Transverse colon (tissue), 4 donors: ENCODE measurements at regions not wholly inside any gene's neighbourhood (a gene's known extent, or its start where the extent isn't known, plus 50 kb on each side); places are given as distances from the start of the nearest gene placed in this dataset.
A peak's percentile ranks its signal among the peaks of the same experiment; 100 is the strongest.

Experiments used
- DNase-seq: peaks from one replicate; pipeline ENCODE4 v3.0.0-alpha.2; 2019
- H3K27ac ChIP-seq, 4 donors: fragments of 200-600 bp; sonication (generic); 2 replicates each; pipeline ENCODE4 v1.5.1; 2016 to 2018; ENCODE audit warnings: inconsistent platforms in 4 of 4
- H3K27me3 ChIP-seq: fragments of 200-600 bp; sonication (generic); 2 replicates; pipeline ENCODE4 v1.5.1; 2017; ENCODE audit warnings: inconsistent platforms
- H3K36me3 ChIP-seq, 4 donors: fragments of 200-600 bp; sonication (generic); 2 replicates each; pipeline ENCODE4 v1.5.1; 2017 to 2019; ENCODE audit warnings: inconsistent platforms in 4 of 4
- H3K4me1 ChIP-seq, 4 donors: fragments of 200-600 bp; sonication (generic); 2 replicates each; pipeline ENCODE4 v1.5.1; 2017 to 2020; ENCODE audit warnings: inconsistent platforms in 4 of 4
- H3K4me3 ChIP-seq, 4 donors: fragments of 200-600 bp; sonication (generic); 1 replicate in 1 of 4; 2 replicates in 3 of 4; pipeline versions ENCODE4 v1.5.1 to v1.6.1; 2017 to 2019; ENCODE audit warnings: inconsistent platforms in 4 of 4
- H3K9me3 ChIP-seq, 2 donors: fragments of 200-600 bp; sonication (generic); 2 replicates each; pipeline ENCODE4 v1.5.1; 2017 to 2019; ENCODE audit warnings: inconsistent platforms in 2 of 2
- EP300 ChIP-seq: sonication (generic); formaldehyde crosslinking; IDR thresholded peaks from one replicate; pipeline ENCODE4 v1.6.1; 2017; ENCODE audit warnings: antibody characterized with exemption, low read depth
- POLR2A ChIP-seq: fragments of 450-650 bp; IDR thresholded peaks from one replicate; pipeline ENCODE4 v1.6.1; 2016; ENCODE audit warnings: antibody characterized with exemption, mild to moderate bottlenecking, moderate library complexity
- POLR2AphosphoS5 ChIP-seq, 3 donors: sonication (generic); formaldehyde crosslinking; IDR thresholded peaks; one replicate each; pipeline ENCODE4 v1.6.1; 2016; ENCODE audit warnings: antibody characterized with exemption in 3 of 3
- WGBS, 2 donors: methylation state at CpG; one replicate each; pipeline ENCODE4 v1.1.5; 2018; ENCODE audit warnings: low coverage in 1 of 2; 5-methylcytosine and 5-hydroxymethylcytosine counted together
- in situ Hi-C, 4 donors: fragments of 200-750 bp; cut with MboI; loops; one replicate each; pipeline versions ENCODE4 v1.15.0 to v1.15.1; 2017; ENCODE audit warnings: low sequenced_read_pairs in 3 of 4, low pct_ligation_motif_present in 1 of 4, low pct_unique_long_range_greater_than_20kb in 1 of 4
- intact Hi-C: fragments of 100-400 bp; cut with DNase I; formaldehyde crosslinking; loops from one replicate; pipeline ENCODE4 v1.15.1; 2023; ENCODE audit warnings: low total_unique reads
- TF ChIP-seq, protein P1 (sequence below), 5 experiments: fragments of 200-600 bp in 3 of 5; fragments of 450-650 bp in 2 of 5; sonication (generic) in 3 of 5; IDR thresholded peaks; 1 replicate in 2 of 5; 2 replicates in 3 of 5; pipeline ENCODE4 v1.5.1; 2016 to 2017; ENCODE audit warnings: antibody characterized with exemption in 5 of 5, inconsistent platforms in 3 of 5, mild to moderate bottlenecking in 2 of 5, moderate library complexity in 1 of 5

- H3K27ac ChIP-seq: no peak overlapping the region
- TF ChIP-seq EP300 (no peak), POLR2A (no peak), POLR2AphosphoS5 (IDR thresholded peaks at IDR 0.05) (no peak)
- TF ChIP-seq, protein P1, sequence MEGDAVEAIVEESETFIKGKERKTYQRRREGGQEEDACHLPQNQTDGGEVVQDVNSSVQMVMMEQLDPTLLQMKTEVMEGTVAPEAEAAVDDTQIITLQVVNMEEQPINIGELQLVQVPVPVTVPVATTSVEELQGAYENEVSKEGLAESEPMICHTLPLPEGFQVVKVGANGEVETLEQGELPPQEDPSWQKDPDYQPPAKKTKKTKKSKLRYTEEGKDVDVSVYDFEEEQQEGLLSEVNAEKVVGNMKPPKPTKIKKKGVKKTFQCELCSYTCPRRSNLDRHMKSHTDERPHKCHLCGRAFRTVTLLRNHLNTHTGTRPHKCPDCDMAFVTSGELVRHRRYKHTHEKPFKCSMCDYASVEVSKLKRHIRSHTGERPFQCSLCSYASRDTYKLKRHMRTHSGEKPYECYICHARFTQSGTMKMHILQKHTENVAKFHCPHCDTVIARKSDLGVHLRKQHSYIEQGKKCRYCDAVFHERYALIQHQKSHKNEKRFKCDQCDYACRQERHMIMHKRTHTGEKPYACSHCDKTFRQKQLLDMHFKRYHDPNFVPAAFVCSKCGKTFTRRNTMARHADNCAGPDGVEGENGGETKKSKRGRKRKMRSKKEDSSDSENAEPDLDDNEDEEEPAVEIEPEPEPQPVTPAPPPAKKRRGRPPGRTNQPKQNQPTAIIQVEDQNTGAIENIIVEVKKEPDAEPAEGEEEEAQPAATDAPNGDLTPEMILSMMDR (IDR thresholded peaks at IDR 0.05): no peak
- in situ Hi-C loops: no loop called here
Observed at GRCh38 chr1:38561110-38561509, 298.5 kb downstream of the RRAGC start.

GRCh38 chr1:38560457-38560856 lies 299.1 kb downstream of the RRAGC start:
- in situ Hi-C loops: no loop called here
- WGBS, 2 donors: 73 to 76% methylated on average over 3 to 7 of the region's 7 CpGs

More at GRCh38 chr1:38561110-38561509, 298.5 kb downstream of the RRAGC start:
- 82 to 86% methylated on average over 2 to 4 of the region's 4 CpGs for WGBS, 2 donors
- H3K4me1 ChIP-seq: peaks cover 3 to 20% (median 8%) of the 10 kb centered on the region in 4 donors
- H3K9me3 ChIP-seq: no peaks in the 10 kb centered on the region
- H3K27me3 ChIP-seq: peaks cover 34% of the 10 kb centered on the region
- H3K4me3 ChIP-seq: no peak overlapping the region
- intact Hi-C loops: no loop called here
- no peaks in the 10 kb centered on the region for H3K36me3 ChIP-seq
- no peak for DNase-seq

GRCh38 chr1:38559446-38560165 lies 300.0 kb downstream of the RRAGC start:
- TF ChIP-seq POLR2AphosphoS5 (IDR thresholded peaks at IDR 0.05) (no peak), EP300 (no peak), POLR2A (no peak)
- TF ChIP-seq, protein P1 (IDR thresholded peaks at IDR 0.05): no peak
- Histone ChIP-seq H3K9me3 (no peaks in the 10 kb centered on the region), H3K4me3 (peak overlapping the region in 1 of 4 donors; percentile 27), H3K36me3 (no peaks in the 10 kb centered on the region), H3K4me1 (peaks cover 3 to 20% (median 8%) of the 10 kb centered on the region in 4 donors), H3K27me3 (peaks cover 34% of the 10 kb centered on the region), H3K27ac (no peak overlapping the region)
- 11 to 46% methylated on average over 3 to 33 of the region's 33 CpGs for WGBS, 2 donors
- intact Hi-C loops (no loop called here), in situ Hi-C loops (no loop called here)
- peak; percentile 67 for DNase-seq

More at GRCh38 chr1:38560457-38560856, 299.1 kb downstream of the RRAGC start:
- TF ChIP-seq POLR2AphosphoS5 (IDR thresholded peaks at IDR 0.05) (no peak), POLR2A (no peak), EP300 (no peak)
- TF ChIP-seq, protein P1 (IDR thresholded peaks at IDR 0.05): no peak
- peaks cover 34% of the 10 kb centered on the region for H3K27me3 ChIP-seq
- no peak overlapping the region for H3K27ac ChIP-seq
- no peaks in the 10 kb centered on the region for H3K36me3 ChIP-seq
- intact Hi-C loops: no loop called here
- no peak overlapping the region for H3K4me3 ChIP-seq
- H3K4me1 ChIP-seq: peaks cover 3 to 20% (median 8%) of the 10 kb centered on the region in 4 donors
- no peaks in the 10 kb centered on the region for H3K9me3 ChIP-seq
- no peak for DNase-seq

GRCh38 chr1:38558500-38559445 lies 300.8 kb downstream of the RRAGC start:
- H3K4me1 ChIP-seq: peaks cover 3 to 20% (median 8%) of the 10 kb centered on the region in 4 donors
- no peaks in the 10 kb centered on the region for H3K9me3 ChIP-seq
- peak overlapping the region in 1 of 4 donors; percentile 27 for H3K4me3 ChIP-seq
- in situ Hi-C loops: no loop called here
- no peak overlapping the region for H3K27ac ChIP-seq
- peaks cover 34% of the 10 kb centered on the region for H3K27me3 ChIP-seq
- H3K36me3 ChIP-seq: no peaks in the 10 kb centered on the region
- TF ChIP-seq EP300: no peak
- TF ChIP-seq POLR2AphosphoS5 (IDR thresholded peaks at IDR 0.05): no peak
- DNase-seq: no peak
- WGBS, 2 donors: 59% methylated on average over 20 of the region's 23 CpGs; no CpG with 5 or more reads in 1 of the 2 donors
- intact Hi-C loops: no loop called here
